Activated CD4-positive, alpha-beta memory T cell treated with anti-CD3 and anti-CD28 coated beads, Interleukin-2, amount 10 ng/mL, durations not matched to agents 7 days and 5 days (primary cell): ENCODE measurements at regions not wholly inside any gene's neighbourhood (a gene's known extent, or its start where the extent isn't known, plus 50 kb on each side); places are given as distances from the start of the nearest gene placed in this dataset.

Experiments
- CTCF ChIA-PET: fragments of 350-600 bp; sonication (Branson Sonifier 250); formaldehyde crosslinking; loops from one replicate; lab custom pipeline; 2021; ENCODE audit warnings: antibody characterized with exemption, inconsistent platforms; lab: Charles Lee
- POLR2A ChIA-PET: fragments of 350-600 bp; sonication (Branson Sonifier 250); formaldehyde crosslinking; loops from one replicate; lab custom pipeline; 2021; ENCODE audit warnings: antibody characterized with exemption; lab: Charles Lee
- DNase-seq: peaks from one replicate; pipeline ENCODE4 v3.0.0-alpha.2; 2020
- H3K27ac Mint-ChIP-seq: one replicate; pipeline ENCODE4 v1.8.0; 2021; ENCODE audit warnings: mild to moderate bottlenecking, mixed read lengths
- H3K27me3 Mint-ChIP-seq: one replicate; pipeline ENCODE4 v1.8.0; 2021; ENCODE audit warnings: mixed read lengths
- H3K36me3 Mint-ChIP-seq: one replicate; pipeline ENCODE4 v1.8.0; 2021; ENCODE audit warnings: low read depth, mixed read lengths
- H3K4me1 Mint-ChIP-seq: one replicate; pipeline ENCODE4 v1.8.0; 2021; ENCODE audit warnings: mixed read lengths
- H3K4me3 Mint-ChIP-seq: one replicate; pipeline ENCODE4 v1.8.0; 2021; ENCODE audit warnings: mild to moderate bottlenecking, mixed read lengths
- H3K9me3 Mint-ChIP-seq: one replicate; pipeline ENCODE4 v1.8.0; 2021; ENCODE audit warnings: mixed read lengths

- ChIA-PET POLR2A (no interaction called here), CTCF (no interaction called here)
- Mint-ChIP-seq H3K4me3 (no peak overlapping the region), H3K36me3 (no peaks in the 10 kb centered on the region), H3K4me1 (no peaks in the 10 kb centered on the region), H3K27ac (no peak overlapping the region), H3K27me3 (no peaks in the 10 kb centered on the region), H3K9me3 (no peaks in the 10 kb centered on the region)
- no peak for DNase-seq
These were observed 191.8 kb upstream of the CPHXL start for GRCh38 chr16:75918109-75918508.

- ChIA-PET CTCF (no interaction called here), POLR2A (no interaction called here)
- H3K9me3 Mint-ChIP-seq = no peaks in the 10 kb centered on the region
- no peak for DNase-seq
- no peaks in the 10 kb centered on the region for H3K4me1 Mint-ChIP-seq
- H3K27ac Mint-ChIP-seq = no peak overlapping the region
- H3K36me3 Mint-ChIP-seq = no peaks in the 10 kb centered on the region
- no peaks in the 10 kb centered on the region for H3K27me3 Mint-ChIP-seq
- no peak overlapping the region for H3K4me3 Mint-ChIP-seq
These were observed 193.4 kb upstream of the CPHXL start for GRCh38 chr16:75919664-75920063.

GRCh38 chr16:75921281-75921680 lies 195.0 kb upstream of the CPHXL start:
- CTCF ChIA-PET = no interaction called here
- Mint-ChIP-seq H3K27me3 (no peaks in the 10 kb centered on the region), H3K4me1 (no peaks in the 10 kb centered on the region), H3K27ac (no peak overlapping the region), H3K36me3 (no peaks in the 10 kb centered on the region), H3K4me3 (no peak overlapping the region), H3K9me3 (no peaks in the 10 kb centered on the region)
- POLR2A ChIA-PET = no interaction called here
- DNase-seq = no peak

GRCh38 chr16:75922250-75922649 lies 196.0 kb upstream of the CPHXL start:
- Mint-ChIP-seq H3K36me3 (no peaks in the 10 kb centered on the region), H3K4me3 (no peak overlapping the region), H3K9me3 (no peaks in the 10 kb centered on the region), H3K27ac (no peak overlapping the region), H3K4me1 (no peaks in the 10 kb centered on the region), H3K27me3 (no peaks in the 10 kb centered on the region)
- CTCF ChIA-PET = no interaction called here
- no peak for DNase-seq
- POLR2A ChIA-PET = no interaction called here

- ChIA-PET CTCF (no interaction called here), POLR2A (no interaction called here)
- Mint-ChIP-seq H3K4me1 (no peaks in the 10 kb centered on the region), H3K9me3 (no peaks in the 10 kb centered on the region), H3K4me3 (no peak overlapping the region), H3K27me3 (no peaks in the 10 kb centered on the region), H3K27ac (no peak overlapping the region), H3K36me3 (no peaks in the 10 kb centered on the region)
- no peak for DNase-seq
These were observed 198.1 kb upstream of the CPHXL start for GRCh38 chr16:75924397-75924796.

DNA sequence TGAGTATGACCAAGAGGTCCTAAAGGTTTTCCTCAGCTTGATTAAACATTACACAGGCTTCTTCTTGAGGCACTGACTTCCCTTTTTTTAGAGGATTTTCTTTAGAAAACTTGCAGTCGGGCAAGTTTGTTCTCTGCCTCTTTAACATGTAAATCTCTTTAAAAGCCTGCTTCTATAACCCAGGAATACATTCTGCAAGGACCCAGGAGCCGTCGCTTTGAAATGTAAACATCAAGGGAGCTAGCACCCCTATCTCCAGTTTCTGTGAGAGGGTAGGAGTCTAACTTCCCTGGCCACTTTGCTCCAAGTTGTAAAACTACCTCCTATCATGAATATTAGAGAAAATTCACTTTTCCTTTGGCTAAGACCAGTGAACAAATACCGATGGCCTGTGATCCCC lies 201.5 kb upstream of the CPHXL start:
- ChIA-PET CTCF (no interaction called here), POLR2A (no interaction called here)
- Mint-ChIP-seq H3K9me3 (no peaks in the 10 kb centered on the region), H3K27ac (no peak overlapping the region), H3K27me3 (no peaks in the 10 kb centered on the region), H3K4me3 (no peak overlapping the region), H3K36me3 (no peaks in the 10 kb centered on the region), H3K4me1 (no peaks in the 10 kb centered on the region)
- no peak for DNase-seq

DNA sequence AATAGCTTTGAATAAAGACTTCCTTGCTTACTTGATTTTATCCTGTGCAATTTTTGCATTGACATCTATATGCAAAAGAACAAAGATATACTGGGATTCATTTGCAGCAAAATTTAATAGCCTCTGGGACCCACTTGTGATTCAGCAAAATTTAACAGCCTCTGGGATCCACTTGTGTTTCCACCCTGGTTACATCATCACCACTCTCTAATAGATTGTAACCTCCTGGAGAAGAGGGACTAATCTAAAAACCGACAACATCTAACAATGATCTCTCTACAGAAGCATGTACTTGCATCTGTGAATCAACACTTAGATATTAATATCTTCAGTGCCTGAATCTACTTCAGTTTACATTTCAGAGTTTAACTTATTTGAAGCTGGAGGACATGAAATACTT lies 202.0 kb upstream of the CPHXL start:
- CTCF ChIA-PET = no interaction called here
- no peaks in the 10 kb centered on the region for H3K4me1 Mint-ChIP-seq
- H3K4me3 Mint-ChIP-seq = no peak overlapping the region
- POLR2A ChIA-PET = no interaction called here
- H3K9me3 Mint-ChIP-seq = no peaks in the 10 kb centered on the region
- H3K27ac Mint-ChIP-seq = no peak overlapping the region
- H3K27me3 Mint-ChIP-seq = no peaks in the 10 kb centered on the region
- no peak for DNase-seq
- no peaks in the 10 kb centered on the region for H3K36me3 Mint-ChIP-seq

- H3K27ac Mint-ChIP-seq = no peak overlapping the region
- no peaks in the 10 kb centered on the region for H3K9me3 Mint-ChIP-seq
- no peaks in the 10 kb centered on the region for H3K27me3 Mint-ChIP-seq
- H3K4me3 Mint-ChIP-seq = no peak overlapping the region
- CTCF ChIA-PET = no interaction called here
- H3K36me3 Mint-ChIP-seq = no peaks in the 10 kb centered on the region
- no peak for DNase-seq
- POLR2A ChIA-PET = no interaction called here
- no peaks in the 10 kb centered on the region for H3K4me1 Mint-ChIP-seq
These were observed 202.8 kb upstream of the CPHXL start for GRCh38 chr16:75929046-75929445.

- Mint-ChIP-seq H3K27ac (no peak overlapping the region), H3K4me1 (no peaks in the 10 kb centered on the region), H3K36me3 (no peaks in the 10 kb centered on the region), H3K9me3 (no peaks in the 10 kb centered on the region), H3K4me3 (no peak overlapping the region), H3K27me3 (no peaks in the 10 kb centered on the region)
- ChIA-PET CTCF (no interaction called here), POLR2A (no interaction called here)
- no peak for DNase-seq
These were observed 204.8 kb upstream of the CPHXL start for GRCh38 chr16:75931043-75931442.

- Mint-ChIP-seq H3K4me3 (no peak overlapping the region), H3K9me3 (no peaks in the 10 kb centered on the region), H3K4me1 (no peaks in the 10 kb centered on the region), H3K27me3 (no peaks in the 10 kb centered on the region), H3K36me3 (no peaks in the 10 kb centered on the region), H3K27ac (no peak overlapping the region)
- ChIA-PET CTCF (no interaction called here), POLR2A (no interaction called here)
- DNase-seq = no peak
These were observed 205.7 kb upstream of the CPHXL start for GRCh38 chr16:75931970-75932369.

- Mint-ChIP-seq H3K4me3 (no peak overlapping the region), H3K4me1 (no peaks in the 10 kb centered on the region), H3K27me3 (no peaks in the 10 kb centered on the region), H3K9me3 (no peaks in the 10 kb centered on the region), H3K27ac (no peak overlapping the region), H3K36me3 (no peaks in the 10 kb centered on the region)
- no peak for DNase-seq
- POLR2A ChIA-PET = no interaction called here
- CTCF ChIA-PET = no interaction called here
These were observed 212.5 kb upstream of the CPHXL start for GRCh38 chr16:75938818-75939217.

DNA sequence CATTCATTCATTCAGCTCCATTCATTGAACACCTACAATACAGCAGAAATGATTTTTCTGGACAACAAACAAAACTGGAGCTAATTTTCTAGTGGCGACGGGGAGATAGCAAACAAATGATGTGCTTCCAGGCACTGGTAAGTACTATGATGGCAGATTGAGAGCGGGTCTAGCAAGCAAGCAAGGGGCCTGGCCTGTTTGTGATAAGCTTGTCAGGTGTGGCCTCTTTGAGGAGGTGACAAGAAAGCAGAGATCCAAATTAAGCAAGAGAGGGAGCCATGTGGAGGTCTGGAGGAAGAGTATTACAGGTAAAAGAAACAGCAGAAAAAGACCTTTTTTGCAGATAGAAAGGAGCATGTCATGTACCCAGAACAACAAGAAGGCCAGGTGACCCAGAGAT lies 216.1 kb upstream of the CPHXL start:
- POLR2A ChIA-PET = no interaction called here
- Mint-ChIP-seq H3K4me3 (no peak overlapping the region), H3K27me3 (no peaks in the 10 kb centered on the region), H3K27ac (no peak overlapping the region), H3K9me3 (no peaks in the 10 kb centered on the region), H3K36me3 (no peaks in the 10 kb centered on the region), H3K4me1 (no peaks in the 10 kb centered on the region)
- CTCF ChIA-PET = no interaction called here
- no peak for DNase-seq

DNA sequence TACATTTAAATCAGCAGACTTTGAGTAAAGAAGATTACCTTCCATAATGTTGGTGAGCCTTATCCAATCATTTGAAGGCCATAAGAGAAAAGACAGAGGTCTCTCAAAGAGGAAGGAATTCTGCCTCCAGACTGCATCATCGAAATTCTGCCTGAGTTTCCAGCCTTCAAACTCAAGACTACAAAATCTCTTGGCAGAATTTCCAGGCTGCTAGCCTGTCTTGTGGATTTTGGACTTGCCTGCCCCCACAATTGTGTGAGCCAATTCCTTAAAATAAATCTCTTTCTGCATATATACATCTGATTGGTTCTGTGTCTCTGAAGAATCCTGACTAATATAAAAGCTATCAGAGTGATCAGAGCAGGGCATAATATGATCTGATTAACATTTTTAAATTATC lies 216.6 kb upstream of the CPHXL start:
- Mint-ChIP-seq H3K9me3 (no peaks in the 10 kb centered on the region), H3K27me3 (no peaks in the 10 kb centered on the region), H3K27ac (no peak overlapping the region), H3K36me3 (no peaks in the 10 kb centered on the region), H3K4me3 (no peak overlapping the region), H3K4me1 (no peaks in the 10 kb centered on the region)
- no peak for DNase-seq
- POLR2A ChIA-PET = no interaction called here
- CTCF ChIA-PET = no interaction called here

GRCh38 chr16:75943705-75944514 lies 217.6 kb upstream of the CPHXL start:
- Mint-ChIP-seq H3K36me3 (no peaks in the 10 kb centered on the region), H3K9me3 (no peaks in the 10 kb centered on the region), H3K27ac (no peak overlapping the region), H3K4me3 (no peak overlapping the region), H3K4me1 (no peaks in the 10 kb centered on the region), H3K27me3 (no peaks in the 10 kb centered on the region)
- ChIA-PET POLR2A (no interaction called here), CTCF (no interaction called here)
- no peak for DNase-seq
